Liver (tissue), 8 donors: ENCODE measurements at regions not wholly inside any gene's neighbourhood (a gene's known extent, or its start where the extent isn't known, plus 50 kb on each side); places are given as distances from the start of the nearest gene placed in this dataset.

Experiments
- DNase-seq: peaks from one replicate; pipeline ENCODE4 v3.0.0-alpha.2; 2017; ENCODE audit warnings: low spot score
- H3K27ac ChIP-seq, 2 donors: one replicate each; pipeline ENCODE4 v1.7.0; 2013; ENCODE audit warnings: inconsistent platforms in 2 of 2, low read length in 2 of 2, control low read depth in 1 of 2, low read depth in 1 of 2, mild to moderate bottlenecking in 1 of 2
- H3K27me3 ChIP-seq, 4 donors: one replicate each; pipeline versions ENCODE4 v1.6.1 to v1.7.0; 2013; ENCODE audit warnings: low read length in 3 of 4, inconsistent platforms in 1 of 4, mild to moderate bottlenecking in 1 of 4, moderate library complexity in 1 of 4; ENCODE audit not compliant: control insufficient read depth in 4 of 4, insufficient read depth in 4 of 4
- H3K36me3 ChIP-seq, 4 donors: one replicate each; pipeline versions ENCODE4 v1.6.1 to v1.7.0; 2013; ENCODE audit warnings: low read length in 3 of 4, mild to moderate bottlenecking in 3 of 4, low read depth in 1 of 4, moderate library complexity in 1 of 4; ENCODE audit not compliant: control insufficient read depth in 4 of 4, insufficient read depth in 3 of 4
- H3K4me1 ChIP-seq, 4 donors: one replicate each; pipeline versions ENCODE4 v1.6.1 to v1.7.0; 2013; ENCODE audit warnings: low read length in 3 of 4, mild to moderate bottlenecking in 3 of 4, moderate library complexity in 1 of 4; ENCODE audit not compliant: control insufficient read depth in 4 of 4, insufficient read depth in 4 of 4
- H3K4me3 ChIP-seq, 3 donors: one replicate each; pipeline versions ENCODE4 v1.6.1 to v1.7.0; 2013; ENCODE audit warnings: low read length in 3 of 3, control low read depth in 1 of 3, low read depth in 1 of 3, mild to moderate bottlenecking in 1 of 3
- H3K9ac ChIP-seq, 2 donors: one replicate each; pipeline ENCODE4 v1.7.0; 2013; ENCODE audit warnings: low read length in 2 of 2, mild to moderate bottlenecking in 2 of 2, moderate library complexity in 2 of 2, control low read depth in 1 of 2, low read depth in 1 of 2
- H3K9me3 ChIP-seq, 4 donors: one replicate each; pipeline versions ENCODE4 v1.6.1 to v1.7.0; 2013; ENCODE audit warnings: low read length in 3 of 4; ENCODE audit not compliant: control insufficient read depth in 4 of 4
- ATF3 ChIP-seq: IDR thresholded peaks from 2 replicates; pipeline ENCODE4 v1.6.1; 2016; ENCODE audit warnings: antibody characterized with exemption
- CTCF ChIP-seq: fragments of 150-350 bp; IDR thresholded peaks from 2 replicates; pipeline ENCODE4 v1.5.1; 2017; ENCODE audit warnings: improper control_type of control experiment, low read depth, low read length; ENCODE audit not compliant: missing input control
- EGR1 ChIP-seq, 2 donors: IDR thresholded peaks; 2 replicates each; pipeline ENCODE4 v1.6.1; 2016 to 2018; ENCODE audit warnings: antibody characterized with exemption in 2 of 2, low read depth in 2 of 2
- FOXA1 ChIP-seq: IDR thresholded peaks from 2 replicates; pipeline ENCODE4 v1.6.1; 2016; ENCODE audit warnings: antibody characterized with exemption
- FOXA2 ChIP-seq: IDR thresholded peaks from 2 replicates; pipeline ENCODE4 v1.6.1; 2016; ENCODE audit warnings: antibody characterized with exemption
- GABPA ChIP-seq, 2 donors: IDR thresholded peaks in 1 of 2; conservative IDR thresholded peaks in 1 of 2; 2 replicates each; pipeline ENCODE4 v1.6.1; 2016; ENCODE audit warnings: antibody characterized with exemption in 2 of 2, mild to moderate bottlenecking in 1 of 2, moderate library complexity in 1 of 2
- HNF4A ChIP-seq, 2 donors: conservative IDR thresholded peaks; 2 replicates each; pipeline ENCODE4 v1.6.1; 2016; ENCODE audit warnings: antibody characterized with exemption in 2 of 2, mild to moderate bottlenecking in 2 of 2
- HNF4G ChIP-seq: IDR thresholded peaks from 2 replicates; pipeline ENCODE4 v1.6.1; 2016; ENCODE audit warnings: antibody characterized with exemption
- JUND ChIP-seq, 2 donors: IDR thresholded peaks; 2 replicates each; pipeline ENCODE4 v1.6.1; 2016; ENCODE audit warnings: antibody characterized with exemption in 2 of 2
- MAX ChIP-seq: IDR thresholded peaks from 2 replicates; pipeline ENCODE4 v1.6.1; 2016; ENCODE audit warnings: antibody characterized with exemption
- NR2F2 ChIP-seq: IDR thresholded peaks from 2 replicates; pipeline ENCODE4 v1.6.1; 2016; ENCODE audit warnings: antibody characterized with exemption
- RAD21 ChIP-seq, 2 donors: IDR thresholded peaks; 2 replicates each; pipeline ENCODE4 v1.6.1; 2016; ENCODE audit warnings: antibody characterized with exemption in 2 of 2, mild to moderate bottlenecking in 2 of 2
- REST ChIP-seq: IDR thresholded peaks from 2 replicates; pipeline ENCODE4 v1.6.1; 2016; ENCODE audit warnings: antibody characterized with exemption, mild to moderate bottlenecking
- RXRA ChIP-seq, 2 donors: IDR thresholded peaks; 2 replicates each; pipeline ENCODE4 v1.6.1; 2017 to 2018; ENCODE audit warnings: antibody characterized with exemption in 2 of 2, mild to moderate bottlenecking in 1 of 2
- SP1 ChIP-seq: IDR thresholded peaks from 2 replicates; pipeline ENCODE4 v1.6.1; 2018; ENCODE audit warnings: antibody characterized with exemption, mild to moderate bottlenecking
- TAF1 ChIP-seq: conservative IDR thresholded peaks from 2 replicates; pipeline ENCODE4 v1.6.1; 2016; ENCODE audit warnings: antibody characterized with exemption, mild to moderate bottlenecking
- YY1 ChIP-seq: IDR thresholded peaks from 2 replicates; pipeline ENCODE4 v1.6.1; 2016; ENCODE audit warnings: antibody characterized with exemption, mild to moderate bottlenecking
- ZBTB33 ChIP-seq: IDR thresholded peaks from 2 replicates; pipeline ENCODE4 v1.6.1; 2016; ENCODE audit warnings: antibody characterized with exemption
- whole genome bisulfite sequencing: extraction: QIAGEN DNeasy Blood & Tissue Kit; methylation state at CpG from one replicate; pipeline ENCODE4 v1.1.7; 2013; 5-methylcytosine and 5-hydroxymethylcytosine counted together
- donor health status: healthy.
- donor health status: healthy.
- donor health status: healthy.
- donor health status: healthy.
- donor health status: healthy.

GRCh38 chr3:72095521-72095920 is 310.6 kb upstream of the PROK2 start:
- Histone ChIP-seq H3K9ac (no peak overlapping the region), H3K27ac (no peak overlapping the region), H3K36me3 (no peaks in the 10 kb centered on the region), H3K27me3 (no peaks in the 10 kb centered on the region), H3K4me3 (no peak overlapping the region), H3K4me1 (peaks cover 0 to 5% (median 2%) of the 10 kb centered on the region in 4 donors), H3K9me3 (no peaks in the 10 kb centered on the region)
- DNase-seq = no peak
- 90% methylated on average over 4 of the region's 4 CpGs for WGBS
- TF ChIP-seq EGR1 (IDR thresholded peaks at IDR 0.05; ENCODE audit: low read depth in 2 of 2) = no peak
- TF ChIP-seq YY1 = no peak
- TF ChIP-seq MAX = no peak
- no peak for TF ChIP-seq GABPA (IDR thresholded peaks at IDR 0.05 in 1 of 2, conservative IDR thresholded peaks at IDR 0.05 in 1 of 2)
- no peak for TF ChIP-seq ZBTB33
- TF ChIP-seq JUND (IDR thresholded peaks at IDR 0.05) = no peak
- TF ChIP-seq FOXA1 = no peak
- TF ChIP-seq TAF1 = no peak
- TF ChIP-seq CTCF = no peak
- no peak for TF ChIP-seq REST
- no peak for TF ChIP-seq ATF3
- TF ChIP-seq RAD21 (IDR thresholded peaks at IDR 0.05) = no peak
- no peak for TF ChIP-seq RXRA (IDR thresholded peaks at IDR 0.05)
- TF ChIP-seq FOXA2 = no peak
- TF ChIP-seq NR2F2 = no peak
- no peak for TF ChIP-seq SP1
- TF ChIP-seq HNF4G = no peak
- no peak for TF ChIP-seq HNF4A (conservative IDR thresholded peaks at IDR 0.05)

- Histone ChIP-seq H3K27me3 (no peaks in the 10 kb centered on the region), H3K9ac (no peak overlapping the region), H3K4me3 (no peak overlapping the region), H3K27ac (no peak overlapping the region), H3K36me3 (no peaks in the 10 kb centered on the region), H3K4me1 (peaks cover 0 to 5% (median 2%) of the 10 kb centered on the region in 4 donors), H3K9me3 (no peaks in the 10 kb centered on the region)
- no peak for TF ChIP-seq HNF4A (conservative IDR thresholded peaks at IDR 0.05)
- no peak for TF ChIP-seq JUND (IDR thresholded peaks at IDR 0.05)
- no peak for TF ChIP-seq NR2F2
- DNase-seq = no peak
- WGBS = 95% methylated on average over 3 of the region's 3 CpGs
Observed at GRCh38 chr3:72093992-72094334, 309.0 kb upstream of the PROK2 start.
